ENCODE measurements at regions not wholly inside any gene's neighbourhood (a gene's known extent, or its start where the extent isn't known, plus 50 kb on each side); places are given as distances from the start of the nearest gene placed in this dataset.

DNA sequence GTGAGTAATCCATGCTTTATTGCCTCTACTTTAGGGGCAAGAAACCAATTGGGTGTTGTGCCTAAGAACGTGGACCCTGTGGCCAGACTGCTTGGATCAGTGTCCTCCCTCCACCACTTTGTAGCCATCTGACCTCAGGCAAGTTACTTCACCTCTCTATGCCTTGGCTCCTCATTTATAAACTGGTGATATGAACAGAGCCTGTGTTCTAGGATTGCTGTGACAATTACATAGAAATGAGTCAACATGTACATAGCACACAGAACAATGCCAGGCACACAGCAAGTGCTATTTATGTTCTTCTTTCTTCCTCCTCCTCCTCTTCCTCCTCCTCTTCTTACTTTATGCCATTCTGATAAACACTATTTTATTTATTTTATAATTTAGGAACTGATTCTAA lies 339.4 kb downstream of the CD83 start:
- no peak for ATAC-seq (ENCODE audit: low FRiP score in 2 of 2)
- 86 to 92% methylated on average over 1 of the region's 1 CpG for WGBS, 2 donors

DNA sequence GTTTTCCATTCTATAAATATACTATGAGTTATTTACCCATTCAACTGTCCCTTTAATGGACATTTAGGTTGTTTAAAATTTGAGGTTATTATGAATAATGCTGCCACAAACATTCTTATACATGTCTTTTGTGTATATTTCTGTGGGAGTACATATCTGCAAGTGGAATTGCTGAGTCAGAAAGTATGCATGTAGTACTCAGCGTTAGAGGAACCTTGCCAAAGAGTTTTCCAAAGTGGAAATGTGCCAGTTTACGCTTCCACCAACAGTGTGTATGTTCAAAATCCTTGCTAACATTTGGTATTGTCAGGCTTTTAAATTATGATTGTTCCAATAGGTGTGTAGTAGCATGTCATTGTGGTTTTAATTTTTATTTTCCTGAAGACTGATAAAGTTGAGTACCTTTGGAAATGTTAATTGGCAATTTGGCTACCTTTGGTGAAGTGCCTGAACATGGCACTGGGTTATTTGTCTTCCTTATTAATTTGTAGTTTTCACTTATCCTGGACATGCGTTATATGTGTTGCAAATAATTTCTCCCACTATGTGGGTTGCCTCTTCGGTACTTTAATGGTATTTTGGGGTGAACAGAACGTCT lies 341.2 kb downstream of the CD83 start:
- Histone ChIP-seq H3K36me3 (no peaks in the 10 kb centered on the region), H3K27ac (no peak overlapping the region), H3K9me3 (no peaks in the 10 kb centered on the region), H3K27me3 (no peaks in the 10 kb centered on the region), H3K4me1 (peaks cover 0 to 8% (median 2%) of the 10 kb centered on the region in 4 donors), H3K4me3 (no peak overlapping the region)
- TF ChIP-seq POLR2A (IDR thresholded peaks at IDR 0.05) (no peak), EP300 (IDR thresholded peaks at IDR 0.05) (no peak), POLR2AphosphoS5 (IDR thresholded peaks at IDR 0.05) (no peak)
- TF ChIP-seq, protein P1, sequence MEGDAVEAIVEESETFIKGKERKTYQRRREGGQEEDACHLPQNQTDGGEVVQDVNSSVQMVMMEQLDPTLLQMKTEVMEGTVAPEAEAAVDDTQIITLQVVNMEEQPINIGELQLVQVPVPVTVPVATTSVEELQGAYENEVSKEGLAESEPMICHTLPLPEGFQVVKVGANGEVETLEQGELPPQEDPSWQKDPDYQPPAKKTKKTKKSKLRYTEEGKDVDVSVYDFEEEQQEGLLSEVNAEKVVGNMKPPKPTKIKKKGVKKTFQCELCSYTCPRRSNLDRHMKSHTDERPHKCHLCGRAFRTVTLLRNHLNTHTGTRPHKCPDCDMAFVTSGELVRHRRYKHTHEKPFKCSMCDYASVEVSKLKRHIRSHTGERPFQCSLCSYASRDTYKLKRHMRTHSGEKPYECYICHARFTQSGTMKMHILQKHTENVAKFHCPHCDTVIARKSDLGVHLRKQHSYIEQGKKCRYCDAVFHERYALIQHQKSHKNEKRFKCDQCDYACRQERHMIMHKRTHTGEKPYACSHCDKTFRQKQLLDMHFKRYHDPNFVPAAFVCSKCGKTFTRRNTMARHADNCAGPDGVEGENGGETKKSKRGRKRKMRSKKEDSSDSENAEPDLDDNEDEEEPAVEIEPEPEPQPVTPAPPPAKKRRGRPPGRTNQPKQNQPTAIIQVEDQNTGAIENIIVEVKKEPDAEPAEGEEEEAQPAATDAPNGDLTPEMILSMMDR (IDR thresholded peaks at IDR 0.05), result no peak
- no peak for ATAC-seq (ENCODE audit: low FRiP score in 2 of 2)
- 71 to 73% methylated on average over 5 of the region's 5 CpGs for WGBS, 2 donors
- DNase-seq, result no peak

More for the DNA sequence above, 339.4 kb downstream of the CD83 start:
- Histone ChIP-seq H3K27ac (no peak overlapping the region), H3K36me3 (no peaks in the 10 kb centered on the region), H3K4me3 (no peak overlapping the region), H3K27me3 (no peaks in the 10 kb centered on the region), H3K4me1 (peaks cover 0 to 8% (median 2%) of the 10 kb centered on the region in 4 donors), H3K9me3 (no peaks in the 10 kb centered on the region)
- no peak for DNase-seq
- TF ChIP-seq EP300 (IDR thresholded peaks at IDR 0.05), result no peak
- no peak for TF ChIP-seq POLR2A (IDR thresholded peaks at IDR 0.05)
- TF ChIP-seq, protein P1 (IDR thresholded peaks at IDR 0.05), result no peak
- no peak for TF ChIP-seq POLR2AphosphoS5 (IDR thresholded peaks at IDR 0.05)

DNA sequence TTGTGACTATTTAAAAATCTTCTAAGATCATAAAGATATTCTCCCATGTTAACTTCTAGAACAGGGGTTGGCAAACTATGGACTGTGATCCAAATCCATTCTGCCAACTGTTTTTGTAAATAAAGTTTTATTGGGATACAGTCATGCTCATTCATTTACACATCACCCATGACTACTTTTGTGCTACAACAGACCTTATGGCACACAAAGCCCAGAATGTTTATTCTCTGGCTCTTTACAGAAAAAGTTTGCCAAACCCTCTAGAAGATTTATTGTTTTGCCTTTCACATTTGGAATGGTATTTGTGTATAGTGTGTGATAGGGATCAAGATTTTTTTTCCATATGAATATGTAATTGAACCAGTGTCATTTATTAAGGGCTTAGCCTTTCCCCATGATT lies 341.7 kb downstream of the CD83 start:
- Histone ChIP-seq H3K27me3 (no peaks in the 10 kb centered on the region), H3K27ac (no peak overlapping the region), H3K4me1 (peaks cover 0 to 8% (median 2%) of the 10 kb centered on the region in 4 donors), H3K9me3 (no peaks in the 10 kb centered on the region), H3K4me3 (no peak overlapping the region), H3K36me3 (no peaks in the 10 kb centered on the region)
- TF ChIP-seq EP300 (IDR thresholded peaks at IDR 0.05) (no peak), POLR2AphosphoS5 (IDR thresholded peaks at IDR 0.05) (no peak), POLR2A (IDR thresholded peaks at IDR 0.05) (no peak)
- TF ChIP-seq, protein P1 (IDR thresholded peaks at IDR 0.05), result no peak
- DNase-seq (no peak), ATAC-seq (ENCODE audit: low FRiP score in 2 of 2) (no peak)

DNA sequence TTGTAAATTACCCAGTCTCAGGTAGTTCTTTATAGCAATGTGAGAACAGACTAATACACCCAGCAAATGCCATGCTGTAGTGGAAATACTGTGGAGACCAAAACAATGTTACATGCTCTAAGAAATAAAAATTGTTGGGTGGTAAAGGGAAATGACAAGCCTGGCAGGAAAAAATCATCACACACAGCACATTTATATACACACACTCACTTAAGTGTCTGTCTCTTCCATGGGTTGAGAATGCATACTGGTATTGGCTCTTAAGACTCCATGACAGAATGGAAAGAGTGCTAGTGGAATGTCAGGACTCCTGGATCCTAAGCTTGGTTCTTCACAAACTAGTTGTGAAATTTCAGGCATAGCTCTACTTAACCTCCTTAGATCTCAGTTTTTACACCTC lies 343.0 kb downstream of the CD83 start:
- Histone ChIP-seq H3K27ac (no peak overlapping the region), H3K9me3 (no peaks in the 10 kb centered on the region), H3K27me3 (no peaks in the 10 kb centered on the region), H3K36me3 (no peaks in the 10 kb centered on the region), H3K4me3 (no peak overlapping the region), H3K4me1 (peaks cover 0 to 8% (median 2%) of the 10 kb centered on the region in 4 donors)
- ATAC-seq (ENCODE audit: low FRiP score in 2 of 2) (no peak), DNase-seq (no peak)
- TF ChIP-seq, protein P1 (IDR thresholded peaks at IDR 0.05), result no peak
- no peak for TF ChIP-seq POLR2A (IDR thresholded peaks at IDR 0.05)
- no peak for TF ChIP-seq POLR2AphosphoS5 (IDR thresholded peaks at IDR 0.05)
- TF ChIP-seq EP300 (IDR thresholded peaks at IDR 0.05), result no peak

DNA sequence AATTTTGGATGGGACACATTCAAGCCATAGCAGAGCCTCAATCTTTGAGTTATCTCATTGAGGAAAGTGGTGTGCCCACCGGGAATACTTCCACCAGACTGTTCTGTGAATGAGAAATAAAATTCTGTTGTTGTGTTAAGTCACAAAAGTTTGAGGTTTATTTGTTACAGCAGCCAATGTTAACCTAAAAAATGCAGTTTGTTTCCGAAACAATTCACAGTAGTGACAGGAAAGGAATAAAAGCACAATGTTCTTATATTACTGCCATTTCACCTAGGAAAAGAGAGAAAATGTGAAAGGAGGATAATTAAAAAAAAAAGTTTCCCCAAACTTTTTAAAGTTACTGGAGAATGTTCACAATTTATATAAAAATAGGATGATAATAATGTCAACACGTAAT lies 344.6 kb downstream of the CD83 start:
- no peak overlapping the region for H3K4me3 ChIP-seq
- H3K27me3 ChIP-seq, result no peaks in the 10 kb centered on the region
- no peaks in the 10 kb centered on the region for H3K36me3 ChIP-seq
- H3K4me1 ChIP-seq, result no peaks in the 10 kb centered on the region
- no peak overlapping the region for H3K27ac ChIP-seq
- 90 to 94% methylated on average over 3 of the region's 3 CpGs for WGBS, 2 donors
- DNase-seq (no peak), ATAC-seq (ENCODE audit: low FRiP score in 2 of 2) (no peak)
- H3K9me3 ChIP-seq, result no peaks in the 10 kb centered on the region
- no peak for TF ChIP-seq POLR2AphosphoS5 (IDR thresholded peaks at IDR 0.05)

All from upper lobe of left lung (tissue), 6 donors.